ENCODE measurements at regions not wholly inside any gene's neighbourhood (a gene's known extent, or its start where the extent isn't known, plus 50 kb on each side); places are given as distances from the start of the nearest gene placed in this dataset.

- TF ChIP-seq ZNF274 (IDR thresholded peaks at IDR 0.05; ENCODE audit: low read depth, low read length) (no peak), YY1 (IDR thresholded peaks at IDR 0.05; ENCODE audit: insufficient read depth, insufficient read length) (no peak), SUZ12 (IDR thresholded peaks at IDR 0.05; ENCODE audit: extremely low read depth, insufficient read depth, insufficient read length) (no peak)
These were observed 553.2 kb downstream of the TUBA3C start for GRCh38 chr13:18628428-18628827.
